ENCODE measurements at regions not wholly inside any gene's neighbourhood (a gene's known extent, or its start where the extent isn't known, plus 50 kb on each side); places are given as distances from the start of the nearest gene placed in this dataset.

GRCh38 chr2:16548036-16548435 lies 117.6 kb downstream of the CYRIA start:
- H3K4ac ChIP-seq (ENCODE audit: low read depth, low read length): no peak overlapping the region
- no peak overlapping the region for H3T11ph ChIP-seq (ENCODE audit: low read length)
- H2BK20ac ChIP-seq (ENCODE audit: low read depth, low read length, poor library complexity, severe bottlenecking): no peak overlapping the region
- H2BK5ac ChIP-seq (ENCODE audit: insufficient read length, low read length): no peak overlapping the region
- no peaks in the 10 kb centered on the region for H3K27me3 ChIP-seq (ENCODE audit: insufficient read depth, low read length)
- H4K91ac ChIP-seq (ENCODE audit: insufficient read length, low read depth, low read length): no peak overlapping the region
- Mint-ChIP-seq H3K4me1 (no peaks in the 10 kb centered on the region), H3K27ac (no peak overlapping the region), H3K36me3 (ENCODE audit: insufficient read depth in 1 of 3, low read depth in 3 of 3) (no peaks in the 10 kb centered on the region), H3K9me3 (no peaks in the 10 kb centered on the region; a peak in 1 of 5 replicates), H3K27me3 (ENCODE audit: low read depth) (peaks cover 6% of the 10 kb centered on the region), H3K4me3 (no peak overlapping the region)
- H2BK12ac ChIP-seq (ENCODE audit: insufficient read length, low read depth, low read length): no peak overlapping the region
- no peaks in the 10 kb centered on the region for H3K79me1 ChIP-seq (ENCODE audit: insufficient read depth, low read depth, low read length, poor library complexity, severe bottlenecking)
- H4K8ac ChIP-seq (replicated peaks; ENCODE audit: insufficient read length, low read depth, low read length): no peak overlapping the region
- no peak overlapping the region for H2AK5ac ChIP-seq (ENCODE audit: insufficient read length, low read length)
- H3K14ac ChIP-seq (ENCODE audit: insufficient read depth, low read length): no peak overlapping the region
- H3K4me2 ChIP-seq (ENCODE audit: insufficient read depth, insufficient read length, low read length): no peak overlapping the region
- no CpG with 5 or more reads among the region's 2 CpGs for WGBS (ENCODE audit: extremely low coverage, insufficient read length, low lambda C conversion rate)
- no peak overlapping the region for H2BK15ac ChIP-seq (ENCODE audit: low read depth, low read length)
- no peak overlapping the region for H3K9ac ChIP-seq (ENCODE audit: extremely low read depth, insufficient read length, low read length)
- H3K79me2 ChIP-seq (ENCODE audit: insufficient read depth, low read length): no peaks in the 10 kb centered on the region
- no peaks in the 10 kb centered on the region for H3K9me3 ChIP-seq (ENCODE audit: control insufficient read depth, low read depth, low read length)
- no peak overlapping the region for H3K56ac ChIP-seq (ENCODE audit: insufficient read length, low read depth, low read length)
- H3K18ac ChIP-seq (ENCODE audit: insufficient read length, low read depth, low read length): no peak overlapping the region
- DNase-seq: no peak
- no peak overlapping the region for H3K23ac ChIP-seq (ENCODE audit: insufficient read length, low read depth, low read length)
- no peaks in the 10 kb centered on the region for H3K4me1 ChIP-seq (ENCODE audit: insufficient read depth, low read length)
- no peak overlapping the region for H4K5ac ChIP-seq (ENCODE audit: insufficient read length, low read depth, low read length)
- H2AFZ ChIP-seq (ENCODE audit: low read length): no peak overlapping the region
- no peaks in the 10 kb centered on the region for H3K23me2 ChIP-seq (ENCODE audit: insufficient read length, low read depth, low read length, poor library complexity, severe bottlenecking)
- H4K20me1 ChIP-seq (ENCODE audit: control insufficient read depth, insufficient read depth, insufficient read length): no peaks in the 10 kb centered on the region
- no peak overlapping the region for H2BK120ac ChIP-seq (ENCODE audit: low read depth, low read length, poor library complexity, severe bottlenecking)
- no peak overlapping the region for H3K27ac ChIP-seq (ENCODE audit: insufficient read length, low read depth, low read length)
- no peak for TF ChIP-seq CTCF (conservative IDR thresholded peaks at IDR 0.05)

All from H9 (cell line).